Inflammatory macrophage treated with lipopolysaccharide for 4 hours (primary cell): ENCODE measurements at regions not wholly inside any gene's neighbourhood (a gene's known extent, or its start where the extent isn't known, plus 50 kb on each side); places are given as distances from the start of the nearest gene placed in this dataset.

Experiments used
- DNase-seq: peaks from one replicate; pipeline ENCODE4 v3.0.0-alpha.2; 2020

DNA sequence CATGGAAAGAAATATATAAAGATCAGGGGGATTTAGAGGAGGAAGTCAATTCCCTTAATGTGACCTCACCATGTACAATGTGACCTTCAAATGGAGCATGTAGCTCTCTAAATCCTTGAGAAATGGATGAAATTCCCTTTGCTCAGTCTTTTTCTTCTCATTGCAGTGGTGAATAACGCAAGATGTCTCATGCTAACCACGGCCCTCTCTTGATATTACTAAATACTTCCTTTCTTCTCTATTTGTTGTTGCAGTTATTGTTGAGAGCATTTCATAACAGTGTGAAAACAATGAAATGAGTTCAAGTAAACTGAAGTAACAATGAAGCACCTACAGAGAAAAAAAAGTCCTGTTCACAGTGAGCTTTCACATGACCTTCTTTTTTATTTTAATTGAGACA lies 55.6 kb downstream of the ZNF281 start:
- peak; percentile 98 for DNase-seq

DNA sequence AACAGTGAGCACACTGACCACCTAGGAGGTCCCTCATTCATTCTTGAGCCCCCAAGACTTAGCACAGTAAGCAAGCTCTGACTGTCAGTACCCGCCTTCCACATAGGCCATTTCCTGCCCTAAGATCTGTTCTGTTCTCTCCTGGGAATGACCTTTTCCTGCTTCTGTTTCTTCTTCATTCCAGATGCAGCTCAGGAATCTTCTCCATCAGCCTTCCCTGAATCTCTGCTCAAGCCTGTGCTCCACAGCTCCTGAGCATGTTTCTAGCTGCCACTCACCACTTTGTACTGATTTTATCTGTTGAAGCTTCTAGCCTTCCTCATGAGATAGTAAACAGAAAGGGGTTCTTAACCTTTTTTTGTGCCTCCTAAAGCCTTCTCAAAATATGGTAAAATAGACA lies 56.6 kb downstream of the ZNF281 start:
- DNase-seq: no peak

DNA sequence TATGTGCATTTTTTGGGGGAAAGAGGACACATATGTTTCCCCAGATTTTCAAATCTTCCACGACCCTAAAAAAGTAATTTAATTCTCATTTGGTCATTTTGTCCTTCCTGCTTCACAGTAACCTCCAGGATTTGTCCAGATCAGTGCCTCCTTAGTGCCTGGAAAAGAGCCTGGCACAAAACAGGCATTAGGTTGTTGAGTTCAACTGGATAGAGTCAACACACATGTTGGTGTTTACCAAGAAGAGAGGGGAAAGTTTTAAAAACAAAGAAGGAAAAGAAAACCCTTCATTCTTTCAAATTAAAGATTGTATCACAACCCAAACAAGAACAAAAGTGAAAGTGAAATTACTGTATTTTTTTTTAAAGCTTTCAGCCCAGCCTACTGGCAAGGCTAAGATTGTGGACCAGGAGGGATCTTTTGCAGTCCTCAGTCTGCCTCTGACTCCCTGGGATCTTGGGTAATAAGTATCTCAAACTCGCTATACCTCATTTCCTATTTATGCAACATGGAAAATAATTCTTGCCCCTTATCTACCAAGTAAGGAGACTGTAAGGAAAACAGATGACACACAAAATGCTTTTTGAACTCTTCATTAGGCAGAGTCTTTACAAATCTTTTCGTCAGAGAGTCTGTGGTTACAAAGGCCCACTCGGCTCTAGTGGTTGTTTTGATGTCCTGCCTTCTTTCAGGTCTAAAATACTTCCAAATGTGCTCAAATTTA lies 57.8 kb downstream of the ZNF281 start:
- peak; percentile 98 for DNase-seq

DNA sequence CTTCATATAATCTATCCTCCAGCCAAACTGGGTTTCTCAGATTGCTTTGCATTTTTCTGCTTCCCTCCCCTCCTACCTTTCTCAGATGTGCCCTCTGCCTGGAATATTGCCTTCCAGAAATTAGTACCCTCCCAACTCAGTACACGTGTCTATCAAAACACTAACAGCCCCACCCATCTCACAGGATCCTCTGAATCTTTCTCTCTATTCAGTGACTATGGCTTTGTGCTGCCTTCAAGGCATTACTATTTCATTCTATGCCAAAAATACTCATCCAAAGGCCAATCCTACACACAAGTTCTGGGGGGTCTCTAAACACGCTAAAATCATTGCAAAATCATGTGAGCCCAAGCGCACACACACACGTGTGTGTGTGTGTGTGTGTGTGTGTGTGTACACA lies 58.4 kb downstream of the ZNF281 start:
- no peak for DNase-seq

DNA sequence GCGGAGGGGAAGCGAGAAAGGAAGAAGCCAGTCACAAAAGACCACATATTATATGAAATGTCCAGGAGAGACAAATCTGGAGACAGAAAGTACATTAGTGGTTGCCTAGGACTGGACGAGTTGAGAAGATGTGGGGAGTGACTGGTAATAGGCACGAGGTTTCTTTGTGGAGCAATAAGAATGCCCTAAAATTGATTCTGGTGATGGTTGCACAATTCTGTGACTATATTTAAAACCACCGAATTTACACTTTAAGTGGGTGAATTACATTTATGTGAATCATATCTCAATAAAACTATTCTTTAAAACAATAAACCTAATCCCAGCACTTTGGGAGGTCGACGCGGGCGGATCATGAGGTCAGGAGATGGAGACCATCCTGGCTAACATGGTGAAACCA lies 63.1 kb downstream of the ZNF281 start:
- peak; percentile 93 for DNase-seq

DNA sequence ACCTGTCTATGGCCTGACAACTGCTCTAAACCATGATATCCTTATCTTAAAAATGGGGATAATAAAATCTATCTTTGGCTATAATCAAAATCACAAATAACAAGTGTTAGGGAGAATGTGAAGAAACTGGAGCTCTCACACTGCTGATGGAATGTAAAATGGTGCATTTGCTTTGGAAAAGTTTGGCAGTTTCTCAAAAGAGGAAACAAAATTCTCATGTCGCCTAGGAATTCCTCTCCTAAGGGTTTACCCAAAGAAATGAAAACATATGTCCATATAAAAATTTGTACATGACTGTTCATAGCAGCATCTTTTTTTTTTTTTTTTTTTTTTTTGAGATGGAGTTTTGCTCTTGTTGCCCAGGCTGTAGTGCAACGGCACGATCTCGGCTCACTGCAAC lies 64.3 kb downstream of the ZNF281 start:
- no peak for DNase-seq

DNA sequence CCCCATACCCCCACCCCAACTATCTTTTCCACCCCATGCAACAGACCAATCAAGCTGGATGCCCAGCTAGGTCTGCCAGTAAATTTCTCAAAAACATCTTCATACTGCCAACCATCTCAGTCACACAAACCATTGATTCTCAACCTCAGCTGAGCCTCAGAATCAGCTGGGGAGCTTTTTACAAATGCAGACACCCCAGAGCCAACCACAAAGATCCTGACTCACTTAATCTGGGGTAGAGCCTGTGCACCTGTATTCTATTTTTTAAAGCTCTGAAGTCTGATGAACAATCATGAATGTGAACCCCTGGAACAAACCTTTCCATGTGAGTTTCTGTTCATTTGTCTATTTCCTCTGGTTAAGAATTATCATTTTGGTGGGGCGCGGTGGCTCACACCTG lies 66.0 kb downstream of the ZNF281 start:
- DNase-seq: no peak

DNA sequence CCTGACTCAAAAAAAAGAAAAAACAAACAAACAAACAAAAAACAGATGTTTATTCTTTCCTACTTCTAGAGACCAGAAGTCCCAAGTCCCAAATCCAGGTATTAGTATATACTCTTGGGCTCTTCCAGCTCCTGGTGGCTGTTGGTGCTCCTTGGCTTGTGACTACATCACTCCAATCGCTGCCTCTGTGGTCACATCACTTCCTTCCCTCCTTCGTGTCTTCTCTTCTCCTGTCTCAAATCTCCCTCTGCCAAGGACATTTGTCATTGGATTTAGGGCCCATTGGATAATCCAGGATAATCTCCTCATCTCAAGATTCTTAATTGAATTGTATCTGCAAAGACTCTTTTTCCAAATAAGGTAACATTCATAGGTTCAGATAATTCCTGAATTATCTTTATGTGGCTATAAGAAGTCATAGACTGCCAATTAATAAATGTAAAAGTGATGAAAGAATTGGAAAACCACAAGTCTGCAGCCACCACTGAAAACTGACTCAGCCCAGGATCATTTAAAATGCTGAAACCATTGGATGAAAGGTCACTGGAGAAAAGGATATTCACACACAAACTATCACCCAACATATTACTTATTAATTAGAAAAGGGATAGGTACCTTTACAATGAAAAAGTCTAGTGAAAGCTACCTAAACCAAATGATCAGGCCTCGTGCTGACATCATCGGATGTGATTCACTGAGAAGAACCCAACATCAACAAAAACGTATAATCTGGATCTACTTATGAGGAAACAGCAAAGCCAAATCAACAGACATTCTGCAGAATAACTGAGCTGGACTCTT lies 67.1 kb downstream of the ZNF281 start:
- no peak for DNase-seq

DNA sequence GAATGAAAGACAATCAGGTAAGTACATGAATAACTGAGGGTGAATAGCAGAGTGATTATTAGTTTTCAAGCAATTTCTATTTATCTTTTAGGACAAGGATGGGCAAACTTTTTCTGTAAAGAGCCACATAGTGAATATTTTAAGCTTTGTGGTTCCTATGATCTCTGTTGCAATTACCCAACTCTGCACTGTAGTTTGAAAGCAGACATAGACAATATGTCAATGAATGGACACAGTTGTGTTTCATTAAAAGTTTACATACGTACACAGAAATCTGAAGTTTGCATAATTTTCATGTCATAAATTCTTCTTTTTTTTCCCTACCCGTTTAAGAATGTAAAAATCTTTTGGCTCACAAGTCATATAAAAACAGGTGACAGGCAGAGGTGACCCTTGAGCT lies 71.4 kb downstream of the ZNF281 start:
- DNase-seq: no peak

DNA sequence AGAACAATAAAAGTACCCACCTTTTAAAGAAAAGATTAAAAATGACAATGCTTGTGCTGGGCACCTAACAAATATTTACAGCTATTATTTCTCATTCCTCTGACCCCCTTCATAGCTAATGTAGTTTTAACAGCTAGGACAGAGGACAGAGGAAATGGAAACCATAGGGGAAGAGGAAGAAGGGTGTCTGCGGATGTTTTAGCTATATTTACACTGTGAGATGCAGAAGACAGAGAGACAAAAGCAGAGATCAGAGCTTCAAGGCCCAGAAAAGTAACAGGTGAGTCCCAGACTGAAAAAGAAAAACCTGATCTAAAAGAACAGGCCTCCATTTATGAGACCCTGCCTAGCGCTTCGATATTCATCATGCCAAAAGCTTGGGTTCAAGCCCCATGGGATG lies 72.0 kb downstream of the ZNF281 start:
- no peak for DNase-seq

DNA sequence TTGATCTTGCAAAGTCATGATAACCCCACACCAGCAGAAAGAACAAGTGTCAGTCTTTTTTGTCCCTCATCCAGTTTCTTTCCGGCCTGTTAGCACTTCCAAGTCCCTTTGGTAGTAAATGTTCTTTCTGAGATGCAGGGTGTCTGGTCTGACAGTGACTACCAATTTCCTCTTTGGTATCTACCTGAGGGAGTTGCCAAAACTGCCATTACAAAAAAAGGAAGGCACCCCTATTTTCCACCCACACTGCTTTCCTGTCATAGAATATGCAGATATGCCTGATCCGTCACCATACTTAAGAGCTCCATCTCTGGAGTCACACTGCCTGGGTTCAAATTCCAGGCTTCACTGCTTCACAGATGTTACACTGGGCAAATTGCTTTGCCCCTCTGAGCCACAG lies 72.4 kb downstream of the ZNF281 start:
- peak; percentile 23 for DNase-seq

DNA sequence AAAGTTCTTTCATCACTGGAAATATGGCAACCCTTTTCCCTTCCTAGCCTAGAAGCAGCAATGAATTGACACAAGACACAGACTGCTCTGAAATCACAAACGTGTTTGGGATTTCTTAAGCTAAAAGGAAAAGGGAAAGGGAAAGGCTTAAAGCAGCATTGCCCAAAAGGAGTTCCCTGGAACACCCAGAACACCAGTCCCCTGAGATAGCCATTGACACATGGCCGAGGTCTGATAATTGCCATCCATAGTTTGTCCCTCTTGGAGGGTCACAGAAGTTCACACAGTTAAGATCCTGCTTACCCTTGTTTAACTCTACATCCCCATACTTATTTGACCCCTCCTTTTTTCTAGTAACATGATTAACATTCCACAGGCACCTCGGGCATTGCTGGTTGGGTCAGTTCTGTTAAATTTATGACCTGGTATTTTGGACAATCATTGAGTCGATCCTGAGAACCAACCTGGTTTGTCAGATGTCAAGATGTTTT lies 72.9 kb downstream of the ZNF281 start:
- peak; percentile 42 for DNase-seq

DNA sequence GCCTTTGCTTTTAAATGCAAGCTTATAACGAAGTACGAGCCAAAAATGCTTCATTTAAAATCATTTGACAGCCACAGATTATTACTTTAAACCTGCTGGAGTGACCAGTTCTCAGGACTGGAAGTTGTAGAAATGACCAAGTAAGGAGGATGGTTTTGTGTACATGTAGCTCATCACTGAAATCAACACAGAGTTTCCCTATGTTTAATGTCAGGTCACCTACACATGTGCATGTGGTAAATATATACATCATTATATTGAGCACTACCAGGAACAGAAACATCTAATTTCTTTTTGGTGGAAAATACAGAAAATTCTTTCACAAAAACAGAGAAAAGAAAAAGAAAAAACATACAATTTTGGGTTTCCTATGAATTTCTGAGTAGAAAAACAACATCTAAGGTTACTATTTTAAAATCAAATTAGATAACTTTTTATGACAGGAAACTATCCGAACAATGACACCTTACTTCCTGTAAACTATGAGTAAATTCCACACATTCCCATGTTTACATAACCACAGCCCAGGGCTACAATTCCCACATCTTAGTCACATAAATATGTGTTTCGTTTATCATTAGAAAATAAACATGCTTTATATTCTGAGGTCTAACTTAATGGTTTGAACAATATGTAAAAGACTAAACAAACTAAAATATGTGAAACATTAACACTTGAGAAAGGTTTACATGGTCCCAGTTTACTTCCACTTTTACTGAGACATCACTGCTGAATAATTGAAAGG lies 73.6 kb downstream of the ZNF281 start:
- DNase-seq: no peak

DNA sequence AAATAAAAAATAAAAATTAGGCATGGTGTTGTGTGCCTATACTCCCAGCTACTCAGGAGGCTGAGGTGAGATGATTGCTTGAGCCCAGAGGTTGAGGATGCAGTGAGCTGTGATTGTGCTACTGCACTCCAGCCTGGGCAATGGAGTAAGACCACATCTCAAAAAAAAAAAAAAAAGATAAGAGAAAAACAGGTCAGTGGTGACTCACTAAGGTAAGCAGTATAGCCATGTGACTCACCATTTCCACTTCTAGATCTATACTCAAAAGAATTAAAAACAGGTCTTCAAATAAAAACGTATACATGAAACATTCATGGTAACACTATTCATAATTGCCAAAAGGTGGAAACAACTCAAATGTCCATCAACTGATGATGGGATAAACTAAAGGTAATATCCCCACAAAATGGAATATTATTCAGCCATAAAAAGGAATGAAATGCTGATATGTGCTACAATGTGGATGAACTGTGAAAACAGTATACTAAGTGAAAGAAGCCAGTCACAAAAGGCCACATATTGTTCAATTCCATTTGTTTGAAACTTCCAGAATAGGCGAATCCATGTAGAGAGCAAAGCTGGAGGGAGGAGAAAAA lies 75.1 kb downstream of the ZNF281 start:
- DNase-seq: no peak

DNA sequence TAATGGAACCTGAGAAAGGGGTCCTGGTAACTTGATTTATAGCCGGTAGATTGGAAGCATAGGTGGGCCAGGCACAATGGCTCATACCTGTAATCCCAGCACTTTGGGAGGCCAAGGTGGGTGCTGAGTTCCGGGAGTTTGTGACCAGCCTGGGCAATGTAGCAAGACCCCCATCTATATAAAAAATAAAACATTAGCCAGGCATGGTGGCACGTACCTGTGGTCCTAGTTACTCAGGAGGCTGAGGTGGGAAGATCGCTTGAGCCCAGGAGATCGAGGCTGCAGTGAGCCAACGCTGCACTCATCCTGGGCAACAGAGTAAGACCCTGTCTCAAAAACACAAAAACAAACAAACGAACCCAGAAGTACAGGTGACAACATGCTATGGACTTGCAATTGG lies 76.5 kb downstream of the ZNF281 start:
- no peak for DNase-seq

DNA sequence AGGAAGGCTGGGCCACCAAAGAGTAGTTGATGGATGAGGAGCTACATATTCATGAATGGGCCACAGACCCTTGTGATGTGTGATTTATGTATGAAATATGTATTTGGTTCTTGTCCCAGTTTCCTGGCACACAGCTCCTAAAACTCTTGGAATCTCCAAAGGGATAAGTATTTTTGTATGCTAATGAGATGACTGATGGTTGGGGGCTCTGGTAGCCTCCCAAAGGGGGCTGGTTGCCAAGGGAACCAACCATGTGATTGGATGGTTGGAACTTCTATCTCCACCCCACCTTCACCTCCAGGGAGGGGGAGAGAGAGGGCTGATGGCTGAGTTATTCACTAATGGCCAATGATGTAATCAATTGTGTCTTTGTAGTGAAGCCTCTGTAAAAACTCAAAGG lies 77.1 kb downstream of the ZNF281 start:
- no peak for DNase-seq

DNA sequence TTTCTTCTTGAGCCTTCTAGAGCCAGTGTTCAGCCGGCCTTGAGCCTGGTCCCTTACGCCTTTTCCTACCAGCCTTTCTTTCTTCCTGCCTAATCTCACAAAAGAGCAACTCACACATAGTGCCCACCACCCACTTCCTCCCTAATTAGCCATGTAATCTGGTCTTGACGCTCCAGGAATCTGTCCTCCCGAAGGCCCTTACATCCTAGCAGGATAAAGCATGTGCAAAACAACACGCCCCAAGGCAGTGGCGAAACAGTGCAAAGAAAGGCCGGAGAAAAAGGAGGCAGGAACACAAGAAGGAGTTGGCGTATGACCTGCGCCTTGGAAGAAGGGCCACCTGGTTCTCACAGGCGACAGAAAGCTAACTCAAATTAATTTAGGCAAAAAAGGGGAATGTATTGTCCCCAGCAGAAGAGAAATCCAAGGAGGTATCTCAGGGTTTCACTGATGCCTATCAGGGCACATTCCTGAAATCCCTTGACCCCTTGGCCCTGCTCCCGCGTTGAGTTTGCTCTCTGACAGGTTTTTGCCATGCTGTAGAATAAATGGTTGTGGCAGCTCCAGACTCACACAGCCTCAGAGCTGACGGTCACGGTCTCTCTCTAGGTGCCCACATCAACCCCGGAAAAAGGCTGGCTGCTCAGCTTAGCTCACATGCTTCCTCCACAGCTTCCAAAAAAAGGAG lies 79.0 kb downstream of the ZNF281 start:
- no peak for DNase-seq

DNA sequence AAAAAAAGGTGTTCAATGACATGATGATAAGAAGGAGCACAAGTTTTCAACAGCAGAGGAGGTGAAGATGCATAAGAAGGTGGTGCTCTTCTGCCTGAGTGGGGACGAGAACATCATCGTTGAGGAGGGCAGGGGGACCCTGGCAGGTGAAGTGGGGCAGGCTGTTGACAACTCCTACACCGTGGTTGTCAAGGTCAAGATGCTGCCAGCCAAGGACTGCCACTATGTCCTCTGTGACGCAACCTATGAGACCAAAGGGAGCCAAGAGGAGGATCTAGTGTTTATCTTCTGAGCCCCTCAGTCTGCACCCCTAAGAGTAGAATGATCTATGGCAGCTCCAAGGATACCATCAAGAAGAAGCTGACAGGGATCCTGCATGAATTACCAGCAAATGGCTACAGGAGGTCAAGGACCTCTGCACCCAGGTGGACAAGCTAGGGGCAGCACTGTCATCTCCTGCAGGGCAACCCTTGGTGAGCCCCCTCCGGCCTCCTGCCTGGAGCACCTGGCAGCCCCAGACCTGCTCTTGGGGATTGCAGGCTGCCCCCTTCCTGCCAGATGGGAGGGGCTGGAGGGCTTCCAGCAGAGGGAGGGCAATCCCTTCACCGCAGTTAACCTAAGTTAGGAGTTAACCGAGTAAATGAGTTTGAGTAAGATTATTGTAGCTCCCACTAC lies 80.5 kb downstream of the ZNF281 start:
- no peak for DNase-seq

DNA sequence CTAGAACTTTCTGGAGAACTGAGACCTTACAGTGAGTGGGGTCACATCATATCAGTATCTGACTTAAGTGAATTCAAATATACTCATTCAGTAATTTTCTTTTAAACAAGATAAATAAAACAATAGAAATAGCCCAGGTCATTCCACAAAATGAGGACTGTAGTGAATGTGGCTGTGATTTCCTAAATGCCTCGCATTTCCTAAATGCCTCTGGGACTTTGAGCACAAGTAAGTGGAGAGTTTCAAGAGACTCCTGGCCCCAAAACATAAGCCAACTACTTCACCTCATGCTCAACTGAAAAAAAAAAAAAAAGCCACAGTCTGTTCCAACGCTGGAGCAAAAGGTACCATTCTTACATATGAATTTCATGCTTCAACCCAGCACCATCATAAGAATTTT lies 81.5 kb downstream of the ZNF281 start:
- DNase-seq: no peak

DNA sequence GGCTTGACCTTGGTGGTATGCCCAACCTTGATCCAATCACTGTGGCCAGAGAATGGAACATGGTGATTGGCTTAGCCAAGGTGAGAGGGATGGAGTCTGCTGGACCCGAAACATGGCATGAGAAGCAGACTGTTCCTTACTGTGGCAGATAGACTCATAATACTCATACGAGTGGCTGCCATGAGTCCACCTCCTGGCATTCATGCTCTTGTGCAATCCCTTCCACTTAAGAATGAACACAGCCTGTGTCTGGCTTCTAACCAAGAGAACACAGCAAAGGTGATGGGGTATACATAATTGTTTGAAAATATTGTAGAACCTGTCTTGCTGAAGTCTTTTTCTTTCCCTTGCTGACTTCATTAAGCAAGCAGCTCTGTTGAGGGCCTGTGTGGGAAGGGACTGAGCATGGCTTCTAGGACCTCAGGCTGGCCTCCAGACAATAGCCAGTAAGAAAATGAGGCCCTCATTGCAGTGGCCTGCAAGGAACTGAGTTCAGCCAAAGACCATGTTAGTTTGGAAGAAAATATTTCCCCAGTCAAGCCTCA lies 85.9 kb downstream of the ZNF281 start:
- DNase-seq: no peak

DNA sequence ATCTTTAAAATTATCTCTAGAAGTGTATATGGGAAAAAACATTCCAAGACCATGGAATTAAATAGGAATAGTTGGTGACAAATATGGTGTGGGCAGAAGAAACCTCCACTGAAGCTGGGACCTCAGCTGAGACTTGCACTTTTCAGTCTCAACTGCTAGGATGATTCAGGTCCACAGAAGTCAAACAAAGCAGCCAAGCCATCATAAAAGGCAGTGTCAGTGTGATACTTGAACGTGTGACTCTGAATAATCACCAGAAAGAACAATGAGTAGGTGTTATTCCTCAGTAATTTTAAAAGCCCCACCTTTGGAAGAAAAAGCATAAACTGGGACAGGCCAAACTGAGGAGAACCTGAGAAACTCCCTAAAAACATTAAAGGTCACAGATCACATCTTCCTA lies 90.7 kb downstream of the ZNF281 start:
- DNase-seq: peak; percentile 32

DNA sequence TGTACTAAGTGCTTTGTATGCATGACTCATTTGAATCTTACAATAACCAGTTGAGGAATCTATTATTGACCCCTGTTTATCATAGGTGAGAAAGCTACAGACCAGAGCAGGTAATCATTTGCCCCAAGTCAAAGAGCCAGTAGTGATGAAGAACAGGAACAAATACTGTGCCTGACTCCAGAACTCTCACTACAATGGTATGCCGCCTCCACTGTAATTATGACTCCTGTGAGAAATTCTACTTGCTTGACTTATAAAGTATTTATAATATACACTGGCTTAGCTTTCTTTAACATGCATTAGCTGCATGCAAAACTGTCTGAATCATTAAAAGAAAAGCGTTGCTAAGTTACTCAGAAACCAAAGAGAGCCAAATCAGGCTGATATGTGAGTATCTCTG lies 92.6 kb downstream of the ZNF281 start:
- DNase-seq: no peak
